MM.1S (cell line): ENCODE measurements at regions not wholly inside any gene's neighbourhood (a gene's known extent, or its start where the extent isn't known, plus 50 kb on each side); places are given as distances from the start of the nearest gene placed in this dataset.

Source experiments
- DNase-seq: peaks from one replicate; pipeline ENCODE4 v3.0.0-alpha.2; 2015
- H2AFZ ChIP-seq: fragments of 300-600 bp; sonication (generic); 2 replicates; pipeline ENCODE4 v1.6.0; 2016; ENCODE audit warnings: antibody characterized with exemption, low read length
- H3F3A ChIP-seq: fragments of 300-600 bp; sonication (generic); 2 replicates; pipeline ENCODE4 v1.6.1; 2016; ENCODE audit warnings: mild to moderate bottlenecking, antibody characterized with exemption, low read length, moderate library complexity, mixed read lengths; ENCODE audit not compliant: insufficient read depth
- H3K27ac ChIP-seq: fragments of 300-600 bp; sonication (generic); 2 replicates; pipeline ENCODE4 v1.5.1; 2016; ENCODE audit warnings: mild to moderate bottlenecking, low read length
- H3K27me3 ChIP-seq: fragments of 300-600 bp; sonication (generic); replicated peaks from 2 replicates; pipeline ENCODE4 v1.6.0; 2016; ENCODE audit warnings: low read length; ENCODE audit not compliant: insufficient read depth
- H3K36me3 ChIP-seq: fragments of 300-600 bp; sonication (generic); replicated peaks from 2 replicates; pipeline ENCODE4 v1.6.1; 2016; ENCODE audit warnings: mild to moderate bottlenecking, low read length, mixed read lengths; ENCODE audit not compliant: insufficient read depth
- H3K4me1 ChIP-seq: fragments of 300-600 bp; sonication (generic); 2 replicates; pipeline ENCODE4 v1.6.1; 2016; ENCODE audit warnings: low read length, mixed read lengths
- H3K4me2 ChIP-seq: fragments of 300-600 bp; sonication (generic); 2 replicates; pipeline ENCODE4 v1.6.0; 2016; ENCODE audit warnings: low read depth, low read length
- H3K4me3 ChIP-seq: fragments of 300-600 bp; sonication (generic); 2 replicates; pipeline ENCODE4 v1.5.1; 2016; ENCODE audit warnings: low read length, mixed read lengths
- H3K79me2 ChIP-seq: fragments of 300-600 bp; sonication (generic); 2 replicates; pipeline ENCODE4 v1.6.1; 2016; ENCODE audit warnings: mixed run types, low read length, mixed read lengths
- H3K9ac ChIP-seq: fragments of 300-600 bp; sonication (generic); 2 replicates; pipeline ENCODE4 v1.6.1; 2016; ENCODE audit warnings: low read length, mixed read lengths
- H3K9me2 ChIP-seq: fragments of 300-600 bp; sonication (generic); replicated peaks from 2 replicates; pipeline ENCODE4 v1.6.1; 2016; ENCODE audit warnings: mild to moderate bottlenecking, low read length, mixed read lengths; ENCODE audit not compliant: insufficient read depth
- H3K9me3 ChIP-seq: fragments of 300-600 bp; sonication (generic); replicated peaks from 2 replicates; pipeline ENCODE4 v1.6.1; 2016; ENCODE audit warnings: mild to moderate bottlenecking, low read length, mixed read lengths; ENCODE audit not compliant: insufficient read depth
- H4K20me1 ChIP-seq: fragments of 300-600 bp; sonication (generic); 2 replicates; pipeline ENCODE4 v1.6.1; 2016; ENCODE audit warnings: mild to moderate bottlenecking, low read length, moderate library complexity, mixed read lengths; ENCODE audit not compliant: insufficient read depth
- CTCF ChIP-seq: fragments of 300-600 bp; sonication (generic); IDR thresholded peaks from 2 replicates; pipeline ENCODE4 v1.5.1; 2016; ENCODE audit warnings: antibody characterized with exemption, low read length, mixed read lengths
- EZH2 ChIP-seq: fragments of 300-600 bp; sonication (generic); optimal IDR thresholded peaks from 2 replicates; pipeline ENCODE3; 2017; ENCODE audit warnings: low read depth, mild to moderate bottlenecking, antibody characterized with exemption, low read length, mixed read lengths
- EZH2phosphoT487 ChIP-seq: fragments of 300-600 bp; sonication (generic); IDR thresholded peaks from 2 replicates; pipeline ENCODE4 v1.6.1; 2018; ENCODE audit warnings: antibody characterized with exemption, low read length

- TF ChIP-seq EZH2phosphoT487 (no peak), CTCF (no peak), EZH2 (no peak)
- no peaks in the 10 kb centered on the region for H3K27me3 ChIP-seq
- no peaks in the 10 kb centered on the region for H3K9me3 ChIP-seq
- no peaks in the 10 kb centered on the region for H3K36me3 ChIP-seq
- H4K20me1 ChIP-seq: no peaks in the 10 kb centered on the region
- H3K4me2 ChIP-seq: no peak overlapping the region
- H2AFZ ChIP-seq: no peak overlapping the region
- H3F3A ChIP-seq: no peaks in the 10 kb centered on the region
- no peaks in the 10 kb centered on the region for H3K4me1 ChIP-seq
- DNase-seq: no peak
- H3K9me2 ChIP-seq: no peaks in the 10 kb centered on the region
- no peak overlapping the region for H3K27ac ChIP-seq
- H3K9ac ChIP-seq: no peak overlapping the region
- H3K4me3 ChIP-seq: no peak overlapping the region
- H3K79me2 ChIP-seq: no peaks in the 10 kb centered on the region
These were observed 224.9 kb upstream of the PCDH7 start for GRCh38 chr4:30495251-30495650.

DNA sequence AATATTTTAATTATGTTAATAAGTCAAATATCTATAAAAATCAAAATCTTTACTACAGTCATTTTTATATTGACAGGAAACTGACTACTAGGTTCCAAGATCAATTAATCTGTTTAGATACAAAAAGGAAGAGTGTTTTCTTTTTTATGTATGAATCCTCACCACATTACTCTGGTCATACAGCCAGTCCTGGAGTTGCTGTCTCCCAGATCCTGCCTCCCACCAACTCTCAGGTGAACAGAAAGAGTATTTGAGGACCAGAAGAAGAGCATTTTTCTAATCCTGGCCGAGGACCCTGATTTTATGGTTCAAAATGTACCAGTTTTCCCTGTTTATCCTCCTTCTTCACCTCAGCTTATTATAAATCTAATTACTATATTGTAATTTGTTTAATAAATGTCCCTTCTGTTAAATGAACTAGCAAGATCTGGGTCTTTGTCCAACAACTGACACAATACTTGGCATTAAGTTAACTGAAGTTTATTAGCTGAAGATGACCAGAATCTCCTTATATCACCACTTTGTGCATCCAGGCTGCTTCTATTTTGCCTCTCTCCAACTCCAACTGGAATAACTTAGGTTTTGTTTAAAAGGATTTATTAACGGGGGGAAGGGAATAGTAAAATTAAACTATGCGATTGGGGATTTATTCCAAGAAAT is 224.4 kb upstream of the PCDH7 start:
- Histone ChIP-seq H3K36me3 (no peaks in the 10 kb centered on the region), H4K20me1 (no peaks in the 10 kb centered on the region), H3K4me1 (no peaks in the 10 kb centered on the region), H3F3A (no peaks in the 10 kb centered on the region), H3K9me2 (no peaks in the 10 kb centered on the region), H3K4me2 (no peak overlapping the region), H3K79me2 (no peaks in the 10 kb centered on the region), H3K4me3 (no peak overlapping the region), H3K27me3 (no peaks in the 10 kb centered on the region), H3K9ac (no peak overlapping the region), H3K9me3 (no peaks in the 10 kb centered on the region), H3K27ac (no peak overlapping the region), H2AFZ (no peak overlapping the region)
- TF ChIP-seq EZH2phosphoT487 (no peak), EZH2 (no peak), CTCF (no peak)
- DNase-seq: no peak

DNA sequence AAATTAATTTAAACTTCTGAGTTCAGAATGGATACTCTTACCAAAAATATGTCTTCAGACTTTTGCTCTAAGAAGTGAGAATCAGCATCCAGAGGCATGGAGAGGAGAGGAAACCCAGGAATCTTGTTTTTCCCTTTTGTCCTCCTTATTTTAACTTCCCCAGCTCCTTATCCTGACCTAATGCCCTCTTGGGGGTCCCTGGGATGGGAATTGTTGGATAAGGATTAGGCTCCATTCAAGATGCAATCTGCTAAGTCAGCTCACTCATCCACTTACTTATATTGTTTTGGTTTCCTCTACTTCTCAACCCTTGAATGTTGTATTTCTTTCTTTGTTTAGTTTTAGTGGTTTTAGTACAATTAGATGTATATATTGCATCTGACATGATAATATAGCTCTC is 208.4 kb upstream of the PCDH7 start:
- TF ChIP-seq CTCF (no peak), EZH2 (no peak), EZH2phosphoT487 (no peak)
- Histone ChIP-seq H3K4me2 (no peak overlapping the region), H3K9me3 (no peaks in the 10 kb centered on the region), H3K79me2 (no peaks in the 10 kb centered on the region), H3K27ac (no peak overlapping the region), H3K27me3 (no peaks in the 10 kb centered on the region), H3K9ac (no peak overlapping the region), H3K4me3 (no peak overlapping the region), H2AFZ (no peak overlapping the region), H3K4me1 (no peaks in the 10 kb centered on the region), H3K36me3 (no peaks in the 10 kb centered on the region), H3F3A (no peaks in the 10 kb centered on the region), H4K20me1 (no peaks in the 10 kb centered on the region), H3K9me2 (no peaks in the 10 kb centered on the region)
- no peak for DNase-seq
